ENCODE measurements at regions not wholly inside any gene's neighbourhood (a gene's known extent, or its start where the extent isn't known, plus 50 kb on each side); places are given as distances from the start of the nearest gene placed in this dataset.

DNA sequence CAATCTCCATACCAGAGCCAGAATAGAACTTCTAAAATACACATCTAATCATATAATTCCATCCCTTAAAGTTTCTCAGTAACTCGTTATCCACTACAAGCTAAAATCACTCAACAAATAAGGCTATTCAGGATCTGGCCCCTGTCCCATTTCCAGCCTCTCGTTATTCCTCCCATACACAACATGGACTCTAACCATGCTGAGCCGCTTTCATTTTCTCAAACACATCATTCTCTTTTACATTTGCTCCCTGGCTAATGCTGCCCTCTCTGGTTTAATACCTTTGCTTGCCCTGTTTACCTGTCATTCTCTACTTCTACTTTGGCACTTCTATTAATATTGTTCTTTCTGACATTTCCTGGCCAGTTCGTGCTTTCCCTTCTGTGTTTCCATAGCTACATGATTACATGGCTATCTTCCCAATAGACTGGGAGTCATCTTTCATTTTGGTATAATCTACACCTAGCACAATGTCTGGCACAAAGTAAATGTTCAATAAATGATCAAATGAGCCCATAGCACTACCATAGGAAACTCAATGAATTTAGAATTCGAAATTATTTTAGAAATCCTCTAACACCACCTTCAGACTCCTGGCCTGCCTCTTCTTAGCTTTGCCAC, 163.6 kb upstream of the VRK2 start:
- intact Hi-C loops (cut with DNase I, micrococcal nuclease) = no loop called here

DNA sequence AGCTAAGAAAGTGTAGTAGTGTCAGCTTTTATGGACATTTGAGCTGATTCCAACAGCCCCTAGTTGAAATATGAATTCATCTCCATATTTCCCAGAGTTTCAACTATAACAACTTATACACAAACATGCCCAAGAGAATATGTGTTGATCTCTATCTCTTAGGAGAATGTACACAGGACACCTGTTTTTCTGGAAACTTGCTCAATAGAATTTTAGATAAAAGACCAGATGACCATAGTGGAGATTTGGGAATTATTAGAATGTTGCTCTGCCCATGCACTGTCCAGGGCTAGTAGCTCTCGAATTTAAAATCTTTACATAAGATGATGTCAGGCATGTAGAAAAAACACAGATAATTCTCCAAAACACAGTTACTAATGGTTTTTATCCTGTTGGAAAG, 162.3 kb upstream of the VRK2 start:
- TF ChIP-seq, protein P1, sequence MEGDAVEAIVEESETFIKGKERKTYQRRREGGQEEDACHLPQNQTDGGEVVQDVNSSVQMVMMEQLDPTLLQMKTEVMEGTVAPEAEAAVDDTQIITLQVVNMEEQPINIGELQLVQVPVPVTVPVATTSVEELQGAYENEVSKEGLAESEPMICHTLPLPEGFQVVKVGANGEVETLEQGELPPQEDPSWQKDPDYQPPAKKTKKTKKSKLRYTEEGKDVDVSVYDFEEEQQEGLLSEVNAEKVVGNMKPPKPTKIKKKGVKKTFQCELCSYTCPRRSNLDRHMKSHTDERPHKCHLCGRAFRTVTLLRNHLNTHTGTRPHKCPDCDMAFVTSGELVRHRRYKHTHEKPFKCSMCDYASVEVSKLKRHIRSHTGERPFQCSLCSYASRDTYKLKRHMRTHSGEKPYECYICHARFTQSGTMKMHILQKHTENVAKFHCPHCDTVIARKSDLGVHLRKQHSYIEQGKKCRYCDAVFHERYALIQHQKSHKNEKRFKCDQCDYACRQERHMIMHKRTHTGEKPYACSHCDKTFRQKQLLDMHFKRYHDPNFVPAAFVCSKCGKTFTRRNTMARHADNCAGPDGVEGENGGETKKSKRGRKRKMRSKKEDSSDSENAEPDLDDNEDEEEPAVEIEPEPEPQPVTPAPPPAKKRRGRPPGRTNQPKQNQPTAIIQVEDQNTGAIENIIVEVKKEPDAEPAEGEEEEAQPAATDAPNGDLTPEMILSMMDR (IDR thresholded peaks at IDR 0.05) = no peak
- Histone ChIP-seq H3K9me3 (no peaks in the 10 kb centered on the region), H3K36me3 (ENCODE audit: low read depth) (no peaks in the 10 kb centered on the region), H3K4me1 (ENCODE audit: low read depth) (no peaks in the 10 kb centered on the region), H3K4me3 (no peak overlapping the region)
- intact Hi-C loops (cut with DNase I, micrococcal nuclease) = no loop called here
- no peak for ATAC-seq
- DNase-seq = no peak

More for the DNA sequence above, 163.6 kb upstream of the VRK2 start:
- Histone ChIP-seq H3K4me3 (no peak overlapping the region), H3K36me3 (ENCODE audit: low read depth) (no peaks in the 10 kb centered on the region), H3K9me3 (no peaks in the 10 kb centered on the region), H3K4me1 (ENCODE audit: low read depth) (no peaks in the 10 kb centered on the region)
- ATAC-seq (peak; percentile 55), DNase-seq (no peak)
- TF ChIP-seq, protein P1 (IDR thresholded peaks at IDR 0.05) = no peak

DNA sequence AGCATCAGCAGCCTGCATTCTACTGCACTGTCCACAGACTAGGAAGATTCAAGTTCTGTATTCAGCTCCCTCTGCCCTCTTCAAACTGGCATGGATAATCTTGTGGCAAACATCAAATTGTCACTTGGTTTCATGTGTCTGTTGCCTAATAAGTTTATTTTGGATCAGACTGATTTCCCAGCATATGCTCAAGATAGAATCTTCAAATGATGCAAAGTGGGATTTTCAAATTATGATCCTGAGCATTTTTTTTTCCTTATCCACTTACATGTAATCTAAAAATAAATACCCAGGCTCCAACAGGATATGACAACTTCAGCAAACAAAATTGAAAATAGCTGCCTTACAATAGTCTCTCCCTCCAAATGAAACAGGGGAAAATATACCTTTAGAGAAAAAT, 160.9 kb upstream of the VRK2 start:
- intact Hi-C loops (cut with DNase I, micrococcal nuclease) = no loop called here
- no peaks in the 10 kb centered on the region for H3K36me3 ChIP-seq (ENCODE audit: low read depth)
- ATAC-seq = no peak

DNA sequence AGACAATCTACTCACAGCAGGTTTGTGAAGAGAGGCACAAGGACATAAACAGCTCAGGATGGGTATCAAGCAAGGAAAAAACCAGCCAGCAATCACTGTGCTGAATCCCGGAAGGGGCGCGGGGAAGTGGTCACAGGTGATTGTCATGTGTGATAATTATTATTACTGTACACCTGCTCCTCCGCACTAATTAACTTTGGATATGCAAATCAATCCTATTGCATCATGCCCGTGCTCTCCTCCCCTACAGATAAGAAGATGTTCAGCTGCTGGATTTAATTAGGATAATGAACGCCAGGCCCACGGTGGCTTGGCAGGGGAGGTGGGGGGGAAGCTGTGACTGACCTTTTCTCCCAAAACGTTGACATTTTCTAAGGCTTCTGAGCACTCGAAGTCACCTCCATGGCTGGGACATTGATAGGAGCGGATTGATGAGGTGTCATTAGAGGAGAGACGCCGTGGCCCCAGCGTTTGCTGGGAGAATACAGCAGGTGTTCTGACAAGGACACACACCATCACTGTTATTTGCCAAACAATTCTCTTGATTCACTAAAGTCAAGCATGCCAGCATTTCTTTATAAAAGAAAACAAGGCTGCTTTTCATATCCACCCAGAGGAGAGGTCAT, 160.3 kb upstream of the VRK2 start:
- intact Hi-C loops (cut with DNase I, micrococcal nuclease) = no loop called here
- no peak for ATAC-seq
- H3K4me3 ChIP-seq = no peak overlapping the region
- H3K9me3 ChIP-seq = no peaks in the 10 kb centered on the region
- TF ChIP-seq, protein P1 (IDR thresholded peaks at IDR 0.05) = no peak
- no peaks in the 10 kb centered on the region for H3K36me3 ChIP-seq (ENCODE audit: low read depth)
- no peaks in the 10 kb centered on the region for H3K4me1 ChIP-seq (ENCODE audit: low read depth)
- DNase-seq = no peak

More for the DNA sequence above, 160.9 kb upstream of the VRK2 start:
- Histone ChIP-seq H3K4me3 (no peak overlapping the region), H3K9me3 (no peaks in the 10 kb centered on the region), H3K4me1 (ENCODE audit: low read depth) (no peaks in the 10 kb centered on the region)
- no peak for DNase-seq
- TF ChIP-seq, protein P1 (IDR thresholded peaks at IDR 0.05) = no peak

DNA sequence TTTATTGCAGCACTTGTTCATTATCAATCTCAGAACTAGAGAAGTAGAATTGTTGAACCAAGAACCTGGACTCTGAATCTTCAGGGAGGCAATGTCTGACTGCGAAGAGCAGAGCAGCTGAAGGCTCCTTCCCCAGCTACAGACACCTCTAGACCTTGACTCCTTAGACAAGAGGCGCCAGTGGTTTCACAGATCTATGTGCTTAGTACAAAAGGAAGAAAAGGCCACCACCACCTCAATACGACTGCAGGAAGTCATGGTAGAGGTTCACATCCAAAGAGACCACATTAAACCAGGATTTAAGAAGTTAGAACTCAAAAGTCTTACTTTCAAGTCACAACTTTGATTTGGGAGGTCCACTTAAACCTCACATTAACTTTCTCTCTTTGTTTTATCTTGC, 158.1 kb upstream of the VRK2 start:
- Histone ChIP-seq H3K4me1 (ENCODE audit: low read depth) (peaks cover 7% of the 10 kb centered on the region), H3K4me3 (no peak overlapping the region), H3K36me3 (ENCODE audit: low read depth) (no peaks in the 10 kb centered on the region), H3K9me3 (no peaks in the 10 kb centered on the region)
- no peak for ATAC-seq
- TF ChIP-seq, protein P1 (IDR thresholded peaks at IDR 0.05) = no peak
- intact Hi-C loops (cut with DNase I, micrococcal nuclease) = no loop called here
- DNase-seq = no peak
